ENCODE measurements at regions not wholly inside any gene's neighbourhood (a gene's known extent, or its start where the extent isn't known, plus 50 kb on each side); places are given as distances from the start of the nearest gene placed in this dataset.

DNA sequence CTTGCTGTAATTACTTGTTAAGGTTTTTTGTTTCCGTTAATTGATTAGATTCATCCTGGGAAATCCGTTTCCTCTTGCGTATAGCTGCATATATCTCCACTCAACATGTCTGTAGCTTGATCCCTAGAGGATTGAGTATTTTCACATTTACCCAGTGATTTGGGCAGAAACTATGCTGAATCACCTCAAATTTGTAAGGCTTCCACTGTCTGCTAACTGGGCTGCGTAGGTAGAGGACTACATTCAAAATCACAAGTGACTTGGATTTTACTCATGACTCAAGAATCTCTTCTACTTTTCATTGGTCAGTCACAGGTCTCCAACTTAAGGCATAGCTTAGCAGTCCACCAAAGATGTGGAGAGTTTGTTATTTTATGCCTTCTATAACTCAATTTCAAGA is 141.8 kb downstream of the POLR1F start:
- no TSS peak for BruUV-seq (replicated peaks)
- no peak overlapping the region for H3K4me3 Mint-ChIP-seq (ENCODE audit: unreplicated experiment)
- TF ChIP-seq, protein P1, sequence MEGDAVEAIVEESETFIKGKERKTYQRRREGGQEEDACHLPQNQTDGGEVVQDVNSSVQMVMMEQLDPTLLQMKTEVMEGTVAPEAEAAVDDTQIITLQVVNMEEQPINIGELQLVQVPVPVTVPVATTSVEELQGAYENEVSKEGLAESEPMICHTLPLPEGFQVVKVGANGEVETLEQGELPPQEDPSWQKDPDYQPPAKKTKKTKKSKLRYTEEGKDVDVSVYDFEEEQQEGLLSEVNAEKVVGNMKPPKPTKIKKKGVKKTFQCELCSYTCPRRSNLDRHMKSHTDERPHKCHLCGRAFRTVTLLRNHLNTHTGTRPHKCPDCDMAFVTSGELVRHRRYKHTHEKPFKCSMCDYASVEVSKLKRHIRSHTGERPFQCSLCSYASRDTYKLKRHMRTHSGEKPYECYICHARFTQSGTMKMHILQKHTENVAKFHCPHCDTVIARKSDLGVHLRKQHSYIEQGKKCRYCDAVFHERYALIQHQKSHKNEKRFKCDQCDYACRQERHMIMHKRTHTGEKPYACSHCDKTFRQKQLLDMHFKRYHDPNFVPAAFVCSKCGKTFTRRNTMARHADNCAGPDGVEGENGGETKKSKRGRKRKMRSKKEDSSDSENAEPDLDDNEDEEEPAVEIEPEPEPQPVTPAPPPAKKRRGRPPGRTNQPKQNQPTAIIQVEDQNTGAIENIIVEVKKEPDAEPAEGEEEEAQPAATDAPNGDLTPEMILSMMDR (IDR thresholded peaks at IDR 0.05; ENCODE audit: unreplicated experiment) = no peak
- H3K4me1 Mint-ChIP-seq (ENCODE audit: insufficient read depth, unreplicated experiment) = peaks cover 2% of the 10 kb centered on the region
- no peak overlapping the region for H3K27ac Mint-ChIP-seq (ENCODE audit: low read depth, unreplicated experiment)
- peaks cover 12% of the 10 kb centered on the region for H3K9me3 Mint-ChIP-seq (ENCODE audit: unreplicated experiment)
- ChIA-PET POLR2A (interaction anchor here (0.5 kb wide), 1 partner anchor 44 kb away, joined by 3 read pairs; no protein-coding TSS in a partner anchor), CTCF (interaction anchor here (1.0 to 1.2 kb wide), 2 partner anchors 17 to 140 kb away, joined by 3 read pairs; no protein-coding TSS in a partner anchor)
- intact Hi-C loops (cut with micrococcal nuclease) = no loop called here
- H3K27me3 Mint-ChIP-seq (ENCODE audit: insufficient read depth, unreplicated experiment) = no peaks in the 10 kb centered on the region
- no peaks in the 10 kb centered on the region for H3K36me3 Mint-ChIP-seq (ENCODE audit: insufficient read depth, unreplicated experiment)
- no peak for DNase-seq (ENCODE audit: unreplicated experiment)

DNA sequence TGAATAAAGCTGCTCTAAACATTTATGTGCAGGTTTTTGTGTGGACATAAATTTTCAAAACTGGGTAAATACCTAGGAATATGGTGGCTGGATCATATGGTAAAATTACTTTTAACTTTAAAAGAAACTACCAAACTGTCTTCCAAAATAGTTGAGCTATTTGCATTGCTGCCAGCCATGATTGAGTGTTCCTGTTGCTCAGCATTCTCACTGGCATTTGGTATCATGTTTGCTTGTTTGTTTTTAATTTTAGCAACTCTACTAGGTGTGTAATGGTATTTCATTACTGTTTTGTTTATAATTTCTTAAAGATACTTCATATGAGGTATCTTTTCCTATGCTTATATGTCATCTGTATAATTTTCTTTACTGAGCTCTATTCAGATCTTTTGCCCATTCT is 143.2 kb downstream of the POLR1F start:
- Mint-ChIP-seq H3K36me3 (ENCODE audit: insufficient read depth, unreplicated experiment) (no peaks in the 10 kb centered on the region), H3K27me3 (ENCODE audit: insufficient read depth, unreplicated experiment) (no peaks in the 10 kb centered on the region), H3K4me3 (ENCODE audit: unreplicated experiment) (no peak overlapping the region), H3K4me1 (ENCODE audit: insufficient read depth, unreplicated experiment) (peaks cover 16% of the 10 kb centered on the region), H3K27ac (ENCODE audit: low read depth, unreplicated experiment) (peak overlapping the region; percentile 57), H3K9me3 (ENCODE audit: unreplicated experiment) (peaks cover 17% of the 10 kb centered on the region)
- TF ChIP-seq, protein P1 (IDR thresholded peaks at IDR 0.05; ENCODE audit: unreplicated experiment) = no peak
- ChIA-PET POLR2A (interaction anchor here (0.7 kb wide), 1 partner anchor 45 kb away, joined by 3 read pairs; no protein-coding TSS in a partner anchor), CTCF (interaction anchor here (1.1 kb wide), 1 partner anchor 53 kb away, joined by 5 read pairs; no protein-coding TSS in a partner anchor)
- intact Hi-C loops (cut with micrococcal nuclease) = no loop called here
- BruUV-seq (replicated peaks) = no TSS peak
- no peak for DNase-seq (ENCODE audit: unreplicated experiment)

- Mint-ChIP-seq H3K4me3 (ENCODE audit: unreplicated experiment) (peak overlapping the region; percentile 70), H3K9me3 (ENCODE audit: unreplicated experiment) (peaks cover 8% of the 10 kb centered on the region), H3K36me3 (ENCODE audit: insufficient read depth, unreplicated experiment) (no peaks in the 10 kb centered on the region), H3K4me1 (ENCODE audit: insufficient read depth, unreplicated experiment) (peaks cover 44% of the 10 kb centered on the region), H3K27ac (ENCODE audit: low read depth, unreplicated experiment) (peak overlapping the region; percentile 98), H3K27me3 (ENCODE audit: insufficient read depth, unreplicated experiment) (no peaks in the 10 kb centered on the region)
- POLR2A ChIA-PET = interaction anchor here (0.7 to 3.0 kb wide), 10 partner anchors 12 to 451 kb away, joined by 3 to 26 read pairs (median 3); partner anchors contain the start of gene TWIST1
- BruUV-seq (replicated peaks) = no TSS peak
- TF ChIP-seq, protein P1 (IDR thresholded peaks at IDR 0.05; ENCODE audit: unreplicated experiment) = no peak
- CTCF ChIA-PET = interaction anchor here (0.6 kb wide), 1 partner anchor 158 kb away, joined by 3 read pairs; no protein-coding TSS in a partner anchor
- intact Hi-C loops (cut with micrococcal nuclease) = loop anchor here (5.0 kb wide), 2 partner anchors 61 to 154 kb away; no protein-coding TSS in a partner anchor
- peak; percentile 92 for DNase-seq (ENCODE audit: unreplicated experiment)
Measured at GRCh38 chr7:19561121-19561805, 147.6 kb downstream of the POLR1F start.

DNA sequence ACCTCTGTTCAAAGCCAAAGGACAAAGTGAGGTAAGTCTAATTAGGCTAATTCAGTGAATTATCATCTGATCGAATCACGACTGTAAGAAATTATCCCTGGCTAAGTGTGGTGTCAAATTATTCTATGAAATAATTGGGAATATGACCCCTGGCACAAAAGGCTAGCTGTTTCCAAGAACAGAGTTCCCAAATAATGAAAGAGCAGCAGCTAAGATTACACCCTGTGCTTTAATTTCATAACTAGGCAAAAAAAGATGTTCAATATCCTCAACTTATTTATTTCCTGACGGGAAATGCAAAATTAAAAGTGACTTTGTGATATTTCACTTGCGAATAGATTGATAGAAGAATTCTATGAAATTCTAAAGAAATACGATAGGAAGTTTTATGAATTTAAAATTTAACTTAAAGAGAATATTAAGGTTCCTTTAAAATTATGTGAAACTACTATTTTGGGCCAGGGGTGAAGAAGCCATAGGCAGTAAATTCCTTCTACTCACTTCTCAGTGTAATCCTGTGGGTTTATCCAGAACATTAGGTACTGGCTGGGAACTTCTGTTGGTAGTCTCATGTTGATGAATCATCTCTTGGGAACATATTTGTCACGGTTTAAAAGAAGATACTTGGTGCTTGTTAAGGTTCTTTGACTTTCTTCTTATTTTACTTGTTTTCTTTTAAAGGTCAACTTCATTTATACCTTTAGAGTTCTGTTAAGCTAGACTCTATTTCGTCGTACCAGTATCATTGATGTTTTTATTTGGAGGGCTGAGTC is 148.5 kb downstream of the POLR1F start:
- H3K27ac Mint-ChIP-seq (ENCODE audit: low read depth, unreplicated experiment) = peak overlapping the region; percentile 98
- POLR2A ChIA-PET = interaction anchor here (0.9 to 3.0 kb wide), 12 partner anchors 12 to 446 kb away, joined by 3 to 26 read pairs (median 4); partner anchors contain the start of genes POLR1F and TWIST1

More for the DNA sequence above, 148.5 kb downstream of the POLR1F start:
- Mint-ChIP-seq H3K27me3 (ENCODE audit: insufficient read depth, unreplicated experiment) (no peaks in the 10 kb centered on the region), H3K9me3 (ENCODE audit: unreplicated experiment) (peaks cover 8% of the 10 kb centered on the region), H3K36me3 (ENCODE audit: insufficient read depth, unreplicated experiment) (no peaks in the 10 kb centered on the region), H3K4me3 (ENCODE audit: unreplicated experiment) (peak overlapping the region; percentile 70), H3K4me1 (ENCODE audit: insufficient read depth, unreplicated experiment) (peaks cover 44% of the 10 kb centered on the region)
- TF ChIP-seq, protein P1 (IDR thresholded peaks at IDR 0.05; ENCODE audit: unreplicated experiment) = no peak
- intact Hi-C loops (cut with micrococcal nuclease) = loop anchor here (5.0 kb wide), 2 partner anchors 62 to 153 kb away; no protein-coding TSS in a partner anchor
- BruUV-seq (replicated peaks) = TSS peak; percentile 94
- CTCF ChIA-PET = interaction anchor here (0.6 kb wide), 2 partner anchors 112 to 157 kb away, joined by 3 read pairs; no protein-coding TSS in a partner anchor
- DNase-seq (ENCODE audit: unreplicated experiment) = peak; percentile 91
